IPS-18c (cell line): ENCODE measurements at regions not wholly inside any gene's neighbourhood (a gene's known extent, or its start where the extent isn't known, plus 50 kb on each side); places are given as distances from the start of the nearest gene placed in this dataset.

Experiments
- H3K4me3 ChIP-seq: 2 replicates; pipeline ENCODE4 v1.7.0; 2013; ENCODE audit warnings: low read depth, mild to moderate bottlenecking, low read length, moderate library complexity; ENCODE audit not compliant: insufficient read depth
- H3K9me3 ChIP-seq: one replicate; pipeline ENCODE4 v1.6.1; 2013; ENCODE audit warnings: mild to moderate bottlenecking, low read length, moderate library complexity; ENCODE audit not compliant: control insufficient read depth, insufficient read depth

- Histone ChIP-seq H3K4me3 (no peak overlapping the region), H3K9me3 (no peaks in the 10 kb centered on the region)
These were observed 58.6 kb downstream of the PHETA1 start for GRCh38 chr12:111310076-111310870.

DNA sequence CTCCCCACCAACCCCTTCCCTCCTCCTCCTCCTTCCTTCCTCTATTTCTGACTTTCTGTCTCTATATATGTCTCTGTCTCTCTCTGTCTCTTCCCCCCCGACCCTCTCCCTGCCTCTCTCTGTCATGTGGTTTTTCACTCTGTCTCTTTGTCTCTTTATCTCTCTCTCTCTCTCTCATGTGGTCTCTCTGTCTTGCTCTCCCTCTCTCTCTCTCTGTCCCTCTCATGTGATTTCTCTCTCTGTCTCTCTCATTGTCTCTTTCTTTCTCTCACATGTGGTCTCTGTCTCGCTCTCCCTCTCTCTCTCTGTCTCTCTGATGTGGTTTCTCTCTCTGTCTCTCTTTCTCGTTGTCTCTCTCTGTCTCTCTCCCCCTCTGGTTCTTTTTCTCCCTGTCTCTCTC lies 59.3 kb downstream of the PHETA1 start:
- H3K9me3 ChIP-seq, result peaks cover 6% of the 10 kb centered on the region
- no peak overlapping the region for H3K4me3 ChIP-seq

GRCh38 chr12:111308473-111308872 lies 60.4 kb downstream of the PHETA1 start:
- Histone ChIP-seq H3K9me3 (peaks cover 9% of the 10 kb centered on the region), H3K4me3 (no peak overlapping the region)

DNA sequence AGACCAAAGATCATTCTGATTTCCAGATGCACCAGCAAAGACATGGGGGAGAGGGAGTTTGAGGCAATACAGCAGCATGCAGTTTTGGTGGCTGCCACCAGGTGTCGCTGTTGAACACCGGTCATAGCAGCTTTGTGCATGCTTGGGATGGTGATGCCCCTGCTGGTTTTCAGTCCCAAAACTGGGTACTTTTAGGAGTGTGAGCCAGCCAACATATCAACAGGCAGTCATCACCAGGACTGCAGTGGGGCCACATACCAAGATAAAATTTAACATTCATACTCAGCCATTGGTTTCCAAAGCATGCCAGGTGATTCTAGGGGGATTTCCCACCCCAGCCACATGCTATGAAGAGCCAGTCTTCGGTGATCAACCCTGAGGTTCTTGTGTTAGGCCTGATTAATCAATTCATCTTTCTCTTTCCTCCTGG lies 64.2 kb downstream of the PHETA1 start:
- peaks cover 9% of the 10 kb centered on the region for H3K9me3 ChIP-seq

GRCh38 chr12:111303531-111303930 lies 65.4 kb downstream of the PHETA1 start:
- peaks cover 9% of the 10 kb centered on the region for H3K9me3 ChIP-seq
- H3K4me3 ChIP-seq, result no peak overlapping the region

More for the DNA sequence above, 64.2 kb downstream of the PHETA1 start:
- no peak overlapping the region for H3K4me3 ChIP-seq

GRCh38 chr12:111298582-111299436 lies 70.1 kb downstream of the PHETA1 start:
- peaks cover 3% of the 10 kb centered on the region for H3K9me3 ChIP-seq
- H3K4me3 ChIP-seq, result no peak overlapping the region

DNA sequence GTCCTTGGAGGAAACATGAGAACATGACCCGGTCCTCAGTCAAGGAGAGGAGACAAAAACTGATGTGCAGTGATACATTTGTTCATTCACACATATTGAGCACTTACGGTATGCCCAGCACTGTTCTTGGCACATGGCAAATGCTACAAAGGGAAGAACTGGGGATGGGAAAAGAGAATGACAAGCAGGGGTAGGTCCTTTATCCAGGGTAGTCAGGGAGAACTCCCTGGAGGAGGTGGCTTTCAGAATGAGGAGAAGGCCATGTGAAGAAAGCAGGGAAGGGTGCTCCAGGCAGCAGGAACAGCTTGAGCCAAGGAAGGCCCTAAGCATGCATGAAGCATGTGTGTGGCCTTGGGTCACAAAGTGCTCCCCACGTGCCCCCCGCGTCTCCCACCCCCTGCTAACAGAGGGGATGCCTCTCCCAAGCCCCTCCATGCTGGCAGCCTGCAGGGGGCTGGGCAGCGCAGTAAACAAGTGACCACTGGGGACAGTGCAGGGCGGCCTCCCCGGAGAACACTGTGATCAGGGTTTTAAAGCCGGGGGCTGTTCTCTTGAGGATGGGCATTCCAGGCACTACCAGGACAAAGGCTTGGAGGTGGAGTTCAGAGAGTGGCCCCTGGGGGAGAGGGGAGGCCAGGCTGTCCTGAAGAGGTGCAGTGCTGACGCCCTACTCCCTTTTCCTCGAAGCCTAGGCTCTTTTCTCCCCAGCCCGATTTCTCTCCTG lies 71.0 kb downstream of the PHETA1 start:
- H3K4me3 ChIP-seq, result no peak overlapping the region

GRCh38 chr12:111296906-111297463 lies 71.9 kb downstream of the PHETA1 start:
- H3K4me3 ChIP-seq, result no peak overlapping the region
- H3K9me3 ChIP-seq, result no peaks in the 10 kb centered on the region

More for the DNA sequence above, 71.0 kb downstream of the PHETA1 start:
- no peaks in the 10 kb centered on the region for H3K9me3 ChIP-seq

- no peaks in the 10 kb centered on the region for H3K9me3 ChIP-seq
- H3K4me3 ChIP-seq, result no peak overlapping the region
These were observed 73.7 kb downstream of the PHETA1 start for GRCh38 chr12:111295176-111295575.

DNA sequence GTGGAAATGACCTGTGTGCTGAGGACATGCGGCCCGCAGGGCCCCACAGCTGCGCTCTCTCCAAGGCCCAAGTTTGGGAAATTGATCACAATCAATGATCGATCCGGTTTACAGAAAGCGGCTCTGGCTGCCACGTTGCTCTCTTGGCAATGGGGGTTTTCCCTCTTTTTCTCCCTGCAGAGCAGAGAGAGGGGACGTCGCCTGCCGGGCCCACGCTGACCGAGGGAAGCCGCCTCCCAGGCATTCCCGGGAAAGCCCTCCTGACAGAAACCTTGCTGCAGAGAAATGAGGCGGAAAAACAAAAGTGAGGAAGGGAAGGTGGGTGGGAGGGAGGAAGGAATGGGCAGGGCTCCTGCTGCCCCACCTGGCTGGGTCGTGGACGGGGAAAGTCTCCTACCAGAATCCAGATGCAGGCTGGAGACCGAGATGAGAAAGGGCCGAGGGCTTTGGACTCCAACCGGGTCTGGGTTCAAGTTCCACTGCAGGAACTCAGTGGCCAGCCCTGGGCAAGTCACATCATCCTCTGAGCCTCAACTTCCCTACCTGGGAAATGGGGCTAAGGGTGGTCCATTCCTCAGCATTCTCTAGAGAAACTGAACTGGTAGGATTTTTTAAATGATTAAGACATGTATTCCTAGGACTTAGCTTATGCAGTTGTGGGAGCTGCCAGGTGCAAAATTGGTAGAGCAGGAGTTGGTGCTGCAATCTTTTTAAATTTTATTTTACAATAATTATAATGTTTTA lies 75.5 kb downstream of the PHETA1 start:
- no peaks in the 10 kb centered on the region for H3K9me3 ChIP-seq

DNA sequence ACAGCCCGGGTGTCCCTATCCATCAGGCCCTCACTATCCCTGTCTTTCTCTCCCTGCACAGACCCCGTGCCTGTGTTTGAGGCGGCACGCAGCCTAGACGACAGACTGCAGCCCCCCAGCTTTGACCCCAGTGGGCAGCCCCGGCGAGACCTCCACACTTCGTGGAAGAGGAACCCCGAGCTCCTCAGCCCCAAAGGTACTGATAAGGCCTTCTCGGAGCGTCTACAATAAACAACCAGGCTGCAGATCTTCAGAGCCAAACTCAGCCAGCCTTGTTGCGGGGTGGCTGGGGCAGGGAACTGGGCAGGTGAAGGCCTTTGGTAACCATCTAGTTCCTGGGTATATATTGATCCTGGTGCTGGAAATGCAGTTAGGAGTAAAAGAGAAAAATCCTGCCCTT lies 77.5 kb downstream of the PHETA1 start:
- H3K4me3 ChIP-seq, result no peak overlapping the region
- H3K9me3 ChIP-seq, result no peaks in the 10 kb centered on the region

More for the DNA sequence above, 75.5 kb downstream of the PHETA1 start:
- no peak overlapping the region for H3K4me3 ChIP-seq

GRCh38 chr12:111288771-111289170 lies 80.1 kb downstream of the PHETA1 start:
- Histone ChIP-seq H3K9me3 (no peaks in the 10 kb centered on the region), H3K4me3 (no peak overlapping the region)

- Histone ChIP-seq H3K9me3 (no peaks in the 10 kb centered on the region), H3K4me3 (no peak overlapping the region)
These were observed 81.6 kb downstream of the PHETA1 start for GRCh38 chr12:111287125-111287900.

DNA sequence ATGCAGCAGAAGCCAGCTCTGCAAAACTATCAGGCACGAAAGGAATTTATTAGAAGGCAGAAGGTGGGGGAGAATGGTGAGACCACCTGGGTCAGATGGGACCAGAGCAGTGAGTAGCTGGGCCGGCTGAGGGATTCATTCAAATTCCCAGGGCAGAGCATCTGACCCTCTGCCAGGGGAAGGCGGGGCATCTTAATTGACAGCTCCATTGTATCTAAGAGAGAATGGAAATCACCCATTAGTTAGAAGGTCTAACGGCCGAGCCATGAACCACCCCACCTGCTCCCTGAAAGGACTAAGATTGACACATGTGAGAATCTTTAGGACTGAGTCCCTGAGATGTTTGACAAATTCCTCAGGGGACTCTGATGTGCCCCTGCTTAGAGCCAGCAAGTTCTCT lies 83.7 kb downstream of the PHETA1 start:
- Histone ChIP-seq H3K4me3 (no peak overlapping the region), H3K9me3 (no peaks in the 10 kb centered on the region)

- H3K4me3 ChIP-seq, result no peak overlapping the region
- H3K9me3 ChIP-seq, result no peaks in the 10 kb centered on the region
These were observed 84.2 kb downstream of the PHETA1 start for GRCh38 chr12:111284709-111285108.

- no peaks in the 10 kb centered on the region for H3K9me3 ChIP-seq
- no peak overlapping the region for H3K4me3 ChIP-seq
These were observed 84.9 kb downstream of the PHETA1 start for GRCh38 chr12:111283966-111284365.
